NT2/D1 (cell line): ENCODE measurements at regions not wholly inside any gene's neighbourhood (a gene's known extent, or its start where the extent isn't known, plus 50 kb on each side); places are given as distances from the start of the nearest gene placed in this dataset.

Experiments used
- DNase-seq: peaks from one replicate; pipeline ENCODE4 v3.0.0-alpha.2; 2011; ENCODE audit warnings: low read depth, low spot score
- H3K27me3 ChIP-seq: 2 replicates; pipeline ENCODE4 v1.6.0; 2011; ENCODE audit warnings: mild to moderate bottlenecking; ENCODE audit not compliant: insufficient read length, insufficient read depth
- H3K36me3 ChIP-seq: 2 replicates; pipeline ENCODE4 v1.6.1; 2011; ENCODE audit warnings: mild to moderate bottlenecking, low read length, mixed read lengths; ENCODE audit not compliant: insufficient read depth, insufficient read length
- H3K4me1 ChIP-seq: 2 replicates; pipeline ENCODE4 v1.5.1; 2011; ENCODE audit not compliant: insufficient read depth, insufficient read length
- H3K4me3 ChIP-seq: 2 replicates; pipeline ENCODE4 v1.5.1; 2011; ENCODE audit warnings: low read depth; ENCODE audit not compliant: insufficient read length
- H3K9ac ChIP-seq: 2 replicates; pipeline ENCODE4 v1.6.0; 2011; ENCODE audit warnings: low read depth; ENCODE audit not compliant: insufficient read length
- H3K9me3 ChIP-seq: 2 replicates; pipeline ENCODE4 v1.5.1; 2011; ENCODE audit warnings: mild to moderate bottlenecking, low read length; ENCODE audit not compliant: insufficient read depth
- SUZ12 ChIP-seq: IDR thresholded peaks from 2 replicates; pipeline ENCODE4 v1.6.1; 2011; ENCODE audit not compliant: insufficient read length, insufficient read depth; ENCODE audit errors: extremely low read depth
- YY1 ChIP-seq: IDR thresholded peaks from 2 replicates; pipeline ENCODE4 v1.6.1; 2011; ENCODE audit not compliant: insufficient read length, insufficient read depth
- ZNF274 ChIP-seq: IDR thresholded peaks from 2 replicates; pipeline ENCODE4 v1.6.1; 2011; ENCODE audit warnings: mild to moderate bottlenecking, low read depth, low read length

- Histone ChIP-seq H3K4me3 (no peak overlapping the region), H3K9me3 (no peaks in the 10 kb centered on the region), H3K27me3 (no peaks in the 10 kb centered on the region), H3K9ac (no peak overlapping the region), H3K4me1 (no peaks in the 10 kb centered on the region), H3K36me3 (no peaks in the 10 kb centered on the region)
- no peak for DNase-seq
- TF ChIP-seq YY1 (no peak), ZNF274 (no peak), SUZ12 (no peak)
These were observed 666.3 kb downstream of the TSN start for GRCh38 chr2:122421775-122422174.

- no peak overlapping the region for H3K4me3 ChIP-seq
- no peak overlapping the region for H3K9ac ChIP-seq
- no peaks in the 10 kb centered on the region for H3K9me3 ChIP-seq
- no peak for TF ChIP-seq SUZ12
- no peak for TF ChIP-seq ZNF274
- TF ChIP-seq YY1 = no peak
- no peaks in the 10 kb centered on the region for H3K4me1 ChIP-seq
- DNase-seq = no peak
- no peaks in the 10 kb centered on the region for H3K36me3 ChIP-seq
- no peaks in the 10 kb centered on the region for H3K27me3 ChIP-seq
These were observed 667.0 kb downstream of the TSN start for GRCh38 chr2:122422384-122422991.

- Histone ChIP-seq H3K4me3 (no peak overlapping the region), H3K27me3 (no peaks in the 10 kb centered on the region), H3K4me1 (no peaks in the 10 kb centered on the region), H3K36me3 (no peaks in the 10 kb centered on the region), H3K9me3 (no peaks in the 10 kb centered on the region), H3K9ac (no peak overlapping the region)
- no peak for TF ChIP-seq ZNF274
- TF ChIP-seq YY1 = no peak
- no peak for TF ChIP-seq SUZ12
- DNase-seq = no peak
These were observed 668.5 kb downstream of the TSN start for GRCh38 chr2:122423934-122424333.

- Histone ChIP-seq H3K9me3 (no peaks in the 10 kb centered on the region), H3K9ac (no peak overlapping the region)
These were observed 677.8 kb downstream of the TSN start for GRCh38 chr2:122433123-122433754.

GRCh38 chr2:122445003-122445402 is 689.6 kb downstream of the TSN start:
- H3K9me3 ChIP-seq = peaks cover 3% of the 10 kb centered on the region; the same call in 1 of the 2 replicates
- no peak overlapping the region for H3K9ac ChIP-seq
- H3K4me1 ChIP-seq = no peaks in the 10 kb centered on the region
- no peak for TF ChIP-seq SUZ12
- no peak for TF ChIP-seq ZNF274
- TF ChIP-seq YY1 = no peak
- DNase-seq = no peak
- no peaks in the 10 kb centered on the region for H3K36me3 ChIP-seq
- no peaks in the 10 kb centered on the region for H3K27me3 ChIP-seq
- no peak overlapping the region for H3K4me3 ChIP-seq

More at GRCh38 chr2:122433123-122433754, 677.8 kb downstream of the TSN start:
- Histone ChIP-seq H3K36me3 (no peaks in the 10 kb centered on the region), H3K4me1 (no peaks in the 10 kb centered on the region), H3K27me3 (no peaks in the 10 kb centered on the region), H3K4me3 (no peak overlapping the region)
- DNase-seq = no peak
- no peak for TF ChIP-seq YY1
- TF ChIP-seq SUZ12 = no peak
- TF ChIP-seq ZNF274 = no peak

- Histone ChIP-seq H3K9ac (no peak overlapping the region), H3K27me3 (no peaks in the 10 kb centered on the region), H3K9me3 (peaks cover 4% of the 10 kb centered on the region; the same call in 1 of the 2 replicates), H3K4me1 (no peaks in the 10 kb centered on the region), H3K4me3 (no peak overlapping the region), H3K36me3 (no peaks in the 10 kb centered on the region)
- DNase-seq = no peak
- TF ChIP-seq ZNF274 (no peak), SUZ12 (no peak), YY1 (no peak)
These were observed 691.3 kb downstream of the TSN start for GRCh38 chr2:122446761-122447160.

- TF ChIP-seq SUZ12 = no peak
- TF ChIP-seq ZNF274 = no peak
- no peak for TF ChIP-seq YY1
- H3K36me3 ChIP-seq = no peaks in the 10 kb centered on the region
- no peaks in the 10 kb centered on the region for H3K27me3 ChIP-seq
- no peak overlapping the region for H3K9ac ChIP-seq
- DNase-seq = no peak
- H3K4me3 ChIP-seq = no peak overlapping the region
- peaks cover 7% of the 10 kb centered on the region; the same call in 1 of the 2 replicates for H3K9me3 ChIP-seq
- H3K4me1 ChIP-seq = no peaks in the 10 kb centered on the region
These were observed 691.8 kb downstream of the TSN start for GRCh38 chr2:122447237-122447636.
